ENCODE measurements at regions not wholly inside any gene's neighbourhood (a gene's known extent, or its start where the extent isn't known, plus 50 kb on each side); places are given as distances from the start of the nearest gene placed in this dataset.
"Not testable (repeated sequence)": the region's sequence is repeated elsewhere in the genome, so short reads cannot be mapped to it uniquely, and the experiment has no call there.

DNA sequence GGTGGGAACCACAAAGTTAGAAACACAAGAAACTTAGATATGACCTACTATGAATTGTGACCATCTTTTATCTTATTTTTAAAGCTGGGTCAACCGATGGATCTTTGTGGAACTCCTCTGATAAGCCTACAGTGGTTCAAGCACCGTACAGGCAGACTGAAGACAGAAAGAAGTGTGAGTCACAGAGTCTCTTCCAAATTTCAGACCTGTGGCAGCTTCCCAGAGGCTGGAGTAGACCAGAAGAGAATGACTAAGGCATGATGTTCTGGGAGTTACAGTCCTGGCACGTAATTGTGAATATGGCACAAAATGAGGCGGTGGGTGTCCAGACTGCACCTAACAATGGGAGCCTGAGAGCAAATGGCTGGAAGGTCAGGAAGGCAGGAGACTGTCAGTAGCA is 70.0 kb downstream of the LMO4 start:
- no peak for DNase-seq

DNA sequence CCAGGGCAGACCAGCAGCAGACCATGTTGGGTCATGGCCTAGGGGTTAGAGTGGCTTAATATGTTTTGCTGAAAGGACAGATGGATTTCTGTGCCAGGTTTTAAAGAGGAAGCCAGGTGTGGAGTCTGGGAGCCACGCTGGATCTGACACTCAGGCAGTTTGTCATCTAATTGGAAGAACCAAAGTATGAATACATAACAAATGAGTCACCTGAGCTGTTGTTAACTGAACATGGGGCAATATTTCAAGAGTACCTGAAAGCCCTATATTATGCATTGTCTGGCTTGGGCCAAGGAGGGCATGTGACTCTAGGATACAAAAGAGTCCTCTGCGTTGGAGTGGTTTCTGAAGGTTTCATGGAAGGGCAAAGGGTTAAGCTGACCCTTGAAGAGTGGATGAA is 70.6 kb downstream of the LMO4 start:
- no peak for DNase-seq

DNA sequence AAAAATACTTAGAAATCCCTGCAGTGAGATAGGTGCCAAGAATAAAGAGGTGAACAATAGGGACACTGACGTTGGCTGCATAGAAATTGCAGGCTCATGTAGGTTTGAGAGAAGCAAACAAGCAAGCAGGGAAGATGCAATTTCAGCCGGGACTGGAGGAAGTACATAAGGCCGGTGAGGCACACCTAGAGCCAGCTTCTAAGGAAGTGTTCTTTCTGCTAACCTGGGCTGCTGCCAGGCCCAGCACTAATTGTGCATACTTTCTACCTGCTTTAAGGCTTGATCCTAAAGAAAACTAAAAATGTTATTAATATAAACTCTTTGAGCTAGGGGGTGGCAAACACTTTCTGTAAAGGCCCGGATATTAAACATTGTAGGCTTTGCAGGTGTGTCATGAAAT is 71.0 kb downstream of the LMO4 start:
- DNase-seq, result no peak

- DNase-seq, result no peak
These were observed 72.1 kb downstream of the LMO4 start for GRCh38 chr1:87400813-87401212.

DNA sequence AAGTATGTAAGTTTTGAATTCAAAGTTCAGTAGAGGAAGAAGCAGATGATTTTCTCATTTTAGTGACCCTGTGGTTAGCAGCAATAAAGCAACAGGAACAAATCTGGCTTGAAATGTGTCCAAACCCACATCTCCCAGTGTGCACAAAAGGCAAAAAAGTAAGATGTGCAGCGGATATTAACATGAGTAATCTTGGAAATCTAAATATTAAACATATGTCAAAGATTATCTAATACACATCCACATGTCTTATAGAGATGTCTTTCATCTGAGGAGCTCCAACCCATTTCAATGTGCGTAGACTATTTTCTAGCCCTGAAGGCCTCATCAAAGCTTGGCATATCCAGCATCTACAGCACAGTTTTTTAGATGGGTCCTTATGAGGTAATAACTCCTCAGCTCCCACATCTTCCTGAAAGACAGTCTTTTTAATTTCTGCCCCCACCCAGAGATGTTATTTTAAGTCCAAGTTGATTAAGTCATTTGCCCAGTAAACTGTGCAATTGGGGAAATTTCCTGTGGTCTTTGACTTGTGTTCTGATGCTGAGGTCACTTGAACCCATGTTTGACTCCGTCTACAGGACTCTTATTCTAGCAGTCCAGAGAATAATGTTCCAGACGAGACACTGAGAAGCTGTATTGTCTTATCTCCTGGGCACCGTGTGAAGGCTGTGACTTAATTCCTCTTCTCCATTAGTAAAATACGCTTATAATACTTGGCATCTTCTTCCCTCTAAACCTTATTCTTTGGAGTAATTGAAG is 73.7 kb downstream of the LMO4 start:
- DNase-seq, result no peak

- no peak for DNase-seq
These were observed 74.6 kb downstream of the LMO4 start for GRCh38 chr1:87403061-87403820.

- DNase-seq, result no peak
These were observed 75.6 kb downstream of the LMO4 start for GRCh38 chr1:87404296-87404695.

DNA sequence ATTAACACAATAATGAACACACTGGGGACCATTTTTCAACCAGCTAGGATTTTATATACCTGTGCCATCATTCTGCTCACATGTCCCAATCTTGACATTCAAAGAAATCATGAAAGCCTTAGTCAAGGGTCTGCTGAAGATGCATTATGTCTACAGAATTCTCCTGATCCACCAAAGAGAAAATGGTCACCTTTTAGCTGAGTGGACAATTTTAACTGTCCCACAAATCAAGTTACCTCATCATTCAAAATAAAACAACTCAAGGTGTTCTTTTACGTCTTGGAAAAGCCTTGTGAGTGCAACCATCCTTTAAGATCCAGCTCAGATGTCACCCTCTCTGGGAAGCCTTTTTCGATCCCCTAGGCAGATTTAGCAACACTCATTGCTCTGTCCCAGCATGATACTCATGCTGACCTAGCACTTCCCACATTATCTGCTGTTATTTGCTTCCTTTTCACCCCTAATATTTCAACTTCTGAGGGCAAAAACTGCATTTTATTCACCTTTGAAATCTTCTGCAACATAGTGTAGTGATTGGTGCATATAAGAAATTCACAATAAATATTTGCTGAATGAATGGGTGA is 80.1 kb downstream of the LMO4 start:
- no peak for DNase-seq

DNA sequence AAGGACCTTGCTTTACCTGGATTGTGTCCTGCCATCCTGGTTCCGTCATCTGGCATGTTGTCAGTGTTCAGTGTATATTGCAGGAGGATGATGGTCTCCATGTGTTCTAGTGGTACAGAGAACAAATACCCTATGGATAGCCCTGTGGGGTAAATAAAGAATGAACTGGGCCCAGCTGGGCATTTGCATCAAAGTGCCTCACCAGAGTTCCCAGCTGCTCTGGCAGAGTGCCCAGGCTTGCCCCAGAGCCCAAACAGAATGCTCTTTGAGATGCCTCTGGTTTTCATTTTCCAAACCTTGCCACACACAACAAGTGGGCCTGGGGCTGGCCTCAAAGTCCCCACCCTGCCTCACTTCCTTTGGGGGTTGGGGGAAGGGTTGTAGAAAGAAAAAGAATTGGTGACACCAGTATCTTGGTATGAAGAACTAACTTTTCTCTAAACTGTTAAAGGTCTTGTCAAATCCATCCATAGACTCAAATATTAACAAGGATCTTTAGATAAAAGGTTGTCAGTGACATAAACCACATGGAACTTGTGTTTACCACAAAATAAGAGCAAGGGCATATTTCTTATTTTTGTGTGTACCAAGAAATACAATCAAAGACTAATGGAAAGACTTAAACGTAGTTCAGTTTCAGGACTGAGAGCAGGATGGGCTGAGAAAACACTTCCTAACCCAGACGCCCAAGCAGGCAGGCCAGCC is 82.2 kb downstream of the LMO4 start:
- DNase-seq, result no peak

- not testable (repeated sequence) for DNase-seq
These were observed 85.2 kb downstream of the LMO4 start for GRCh38 chr1:87413846-87414245.

DNA sequence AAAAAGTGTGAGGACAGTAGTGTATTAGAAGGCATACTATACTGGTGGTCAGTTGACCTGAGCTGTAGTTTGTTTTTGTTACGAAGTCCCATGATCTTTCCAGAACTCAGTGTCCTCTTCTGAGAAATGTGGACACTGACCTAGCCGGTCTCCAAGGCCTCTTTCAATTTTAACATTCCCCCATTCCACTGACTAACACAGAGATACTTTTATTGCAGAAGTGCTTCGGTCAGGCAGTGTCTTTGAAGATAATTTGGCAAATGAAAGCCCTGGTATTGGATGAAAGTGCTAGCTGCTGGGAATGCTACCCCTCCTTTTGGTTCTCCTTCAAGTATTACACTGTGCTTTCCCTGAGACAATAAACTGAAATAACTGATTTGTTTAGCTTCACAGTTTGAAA is 89.4 kb downstream of the LMO4 start:
- no peak for DNase-seq

GRCh38 chr1:87421809-87422208 is 93.1 kb downstream of the LMO4 start:
- no peak for DNase-seq

DNA sequence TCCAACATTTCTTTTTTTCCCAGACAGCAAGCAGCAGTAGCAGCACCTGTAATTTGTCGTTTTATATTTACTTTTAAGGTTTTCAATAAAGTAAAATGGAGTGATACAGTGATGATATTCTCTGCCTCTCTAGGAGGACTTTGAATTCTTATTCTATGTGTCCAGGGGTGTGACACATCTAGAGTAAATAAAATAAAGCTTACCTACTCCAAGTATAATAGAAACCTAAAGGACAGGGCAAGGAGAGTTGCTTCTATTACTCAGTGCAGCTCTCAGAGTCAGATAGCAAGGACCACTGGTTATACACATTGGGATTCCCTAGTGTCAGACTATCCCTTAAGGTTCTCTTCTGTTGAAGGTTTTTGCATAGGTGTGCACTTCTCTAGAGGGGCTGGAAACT is 95.9 kb downstream of the LMO4 start:
- no peak for DNase-seq

- no peak for DNase-seq
These were observed 98.0 kb downstream of the LMO4 start for GRCh38 chr1:87426463-87427249.

- no peak for DNase-seq
These were observed 99.7 kb downstream of the LMO4 start for GRCh38 chr1:87428367-87428766.

- DNase-seq, result no peak
These were observed 100.2 kb downstream of the LMO4 start for GRCh38 chr1:87428883-87429282.

GRCh38 chr1:87432685-87433084 is 104.0 kb downstream of the LMO4 start:
- no peak for DNase-seq

DNA sequence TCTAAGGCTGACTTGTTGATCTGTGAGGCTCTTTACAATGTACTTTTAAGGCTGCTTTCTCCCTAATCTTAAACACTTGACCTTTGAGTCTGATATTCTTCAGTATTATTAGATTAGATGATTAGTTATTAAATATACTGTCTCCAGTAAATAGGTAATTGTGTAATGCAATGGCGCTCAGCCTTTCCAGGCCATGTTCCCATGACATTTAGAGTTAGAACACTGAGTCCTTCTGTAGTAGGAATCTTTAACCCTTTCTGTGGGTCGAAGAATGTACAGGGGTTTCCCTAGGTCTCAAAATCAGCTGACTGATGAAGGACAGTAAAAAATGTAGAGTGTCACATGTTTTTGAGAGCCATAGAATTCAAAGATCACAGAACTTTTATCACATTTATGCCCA is 104.4 kb downstream of the LMO4 start:
- not testable (repeated sequence) for DNase-seq

- no peak for DNase-seq
These were observed 106.8 kb downstream of the LMO4 start for GRCh38 chr1:87435484-87435883.

GRCh38 chr1:87436115-87436514 is 107.4 kb downstream of the LMO4 start:
- not testable (repeated sequence) for DNase-seq

DNA sequence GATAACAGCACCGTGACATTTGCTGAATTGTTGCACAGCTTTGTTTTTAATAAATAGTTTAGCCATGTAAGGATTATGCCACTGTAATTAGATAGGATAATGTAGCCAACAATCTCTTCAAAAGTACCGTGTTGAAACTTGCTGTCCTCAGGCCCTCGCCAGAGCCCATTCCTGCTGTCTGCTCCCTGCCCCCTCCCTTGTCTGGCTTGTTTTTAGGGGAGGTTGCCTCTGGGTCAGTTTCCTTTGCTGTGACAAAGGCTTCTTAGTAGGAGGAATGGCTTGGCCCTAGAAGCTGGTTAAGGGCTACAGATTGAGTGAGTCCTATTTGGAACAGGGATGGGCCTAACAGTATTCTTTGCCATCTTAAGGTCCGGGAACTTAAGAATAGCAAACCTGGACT is 107.9 kb downstream of the LMO4 start:
- no peak for DNase-seq

GRCh38 chr1:87437663-87438295 is 109.1 kb downstream of the LMO4 start:
- DNase-seq, result no peak
